GM21367 (cell line): ENCODE measurements at regions not wholly inside any gene's neighbourhood (a gene's known extent, or its start where the extent isn't known, plus 50 kb on each side); places are given as distances from the start of the nearest gene placed in this dataset.

Experiments used
- ATAC-seq: cut with Tn5 transposase; IDR thresholded peaks from one replicate; pipeline ENCODE4 v1.9.1; 2021; ENCODE audit not compliant: unreplicated experiment

DNA sequence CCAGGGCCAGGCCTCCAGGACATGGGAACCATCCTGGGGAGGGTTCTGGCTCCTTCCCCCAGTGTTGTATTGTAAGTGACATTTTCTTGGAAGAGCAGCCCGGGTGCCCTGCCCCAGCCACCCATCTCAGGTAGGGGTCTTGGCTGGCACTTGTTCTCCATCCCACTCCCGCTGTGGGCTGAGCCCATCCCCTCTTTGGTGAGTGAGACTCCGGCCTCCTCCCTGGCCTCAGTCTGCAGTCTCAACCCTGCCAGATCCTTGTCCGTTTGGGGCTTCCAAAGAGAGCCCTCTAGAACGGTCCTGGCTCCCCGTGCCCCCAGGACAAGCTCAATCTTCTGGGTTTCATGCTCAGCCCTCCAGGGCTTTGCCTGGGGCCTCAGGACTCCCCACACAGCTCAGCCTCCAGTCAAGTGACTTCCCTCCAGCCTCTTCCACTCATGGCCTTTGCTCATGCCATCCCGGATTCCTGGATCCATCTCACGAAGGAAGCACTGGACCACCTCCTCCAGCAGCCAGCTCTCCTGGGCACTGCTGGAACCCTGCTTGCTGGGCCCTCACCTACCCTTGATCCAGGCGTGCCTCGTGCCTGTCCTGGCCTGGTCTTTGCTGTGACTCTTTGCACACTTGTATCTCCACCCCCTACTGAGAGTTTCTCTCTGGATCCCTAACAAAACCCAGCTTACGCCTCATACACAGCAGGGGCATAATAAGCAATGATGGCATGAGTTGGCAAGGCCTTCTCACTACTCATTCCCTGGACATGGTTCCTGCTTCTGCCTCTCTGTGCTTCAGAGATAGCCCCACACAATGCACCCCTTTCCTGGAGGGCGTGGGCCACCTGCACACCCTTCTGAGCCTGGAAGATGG is 297.4 kb upstream of the RTL1 start:
- no peak for ATAC-seq

GRCh38 chr14:101201535-101202151 is 298.1 kb upstream of the RTL1 start:
- ATAC-seq = no peak

GRCh38 chr14:101202627-101203404 is 299.3 kb upstream of the RTL1 start:
- no peak for ATAC-seq

DNA sequence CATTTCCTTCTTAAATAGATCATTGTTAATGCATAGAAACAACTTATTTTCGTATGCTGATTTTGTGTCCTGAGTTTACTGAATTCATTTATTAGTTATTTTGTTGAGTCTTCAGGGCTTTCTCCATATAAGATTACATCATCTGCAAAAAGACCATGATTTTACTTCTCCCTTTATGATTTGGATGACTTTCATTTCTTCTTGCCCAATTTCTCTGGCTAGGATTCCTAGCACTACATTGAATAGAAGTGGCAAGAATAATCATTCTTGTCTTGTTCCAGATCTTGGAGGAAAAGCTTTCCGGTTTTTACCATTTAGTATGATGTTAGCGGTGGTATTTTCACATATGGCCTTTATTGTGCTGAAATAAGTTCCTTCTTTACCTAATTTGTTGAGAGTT is 303.0 kb upstream of the RTL1 start:
- ATAC-seq = no peak

- ATAC-seq = no peak
Measured at GRCh38 chr14:101207041-101207440, 303.5 kb upstream of the RTL1 start.

DNA sequence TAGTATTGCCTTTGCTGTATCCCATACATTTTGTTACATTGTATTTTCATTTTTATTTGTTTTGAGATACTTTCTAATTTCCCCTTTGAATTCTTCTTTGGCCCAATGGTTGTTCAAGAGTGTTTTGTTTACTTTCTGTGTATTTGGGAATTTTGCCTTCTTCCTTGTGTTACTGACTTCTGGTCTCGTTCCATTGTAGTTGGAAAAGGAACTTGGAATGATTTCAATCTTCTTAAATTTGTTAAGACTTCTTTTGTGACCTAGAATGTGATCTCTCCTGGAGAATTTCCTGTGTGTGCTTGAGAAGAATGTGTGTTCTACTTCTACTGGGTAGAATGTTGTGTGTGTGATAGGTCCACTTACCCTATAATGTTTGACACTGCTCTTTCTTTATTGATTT is 304.4 kb upstream of the RTL1 start:
- no peak for ATAC-seq

DNA sequence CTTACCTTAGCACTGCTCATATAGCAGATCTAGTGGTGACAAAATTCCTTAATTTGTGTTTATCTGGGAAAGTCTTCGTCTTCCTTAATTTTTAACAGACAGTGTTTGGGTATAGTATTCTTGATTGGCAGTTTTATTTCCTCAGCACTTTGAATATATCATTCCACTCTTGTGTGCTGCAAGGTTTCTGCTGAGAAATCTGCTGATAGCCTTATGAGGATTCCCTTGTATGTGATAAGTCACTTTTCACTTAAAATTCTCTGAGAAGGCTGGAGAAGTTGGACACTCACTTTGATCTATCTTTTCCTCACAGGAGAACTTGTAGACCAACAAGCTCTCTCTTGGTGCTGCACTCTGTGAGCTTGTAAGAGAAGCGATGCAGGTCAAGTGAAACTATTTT is 306.1 kb upstream of the RTL1 start:
- ATAC-seq = no peak

DNA sequence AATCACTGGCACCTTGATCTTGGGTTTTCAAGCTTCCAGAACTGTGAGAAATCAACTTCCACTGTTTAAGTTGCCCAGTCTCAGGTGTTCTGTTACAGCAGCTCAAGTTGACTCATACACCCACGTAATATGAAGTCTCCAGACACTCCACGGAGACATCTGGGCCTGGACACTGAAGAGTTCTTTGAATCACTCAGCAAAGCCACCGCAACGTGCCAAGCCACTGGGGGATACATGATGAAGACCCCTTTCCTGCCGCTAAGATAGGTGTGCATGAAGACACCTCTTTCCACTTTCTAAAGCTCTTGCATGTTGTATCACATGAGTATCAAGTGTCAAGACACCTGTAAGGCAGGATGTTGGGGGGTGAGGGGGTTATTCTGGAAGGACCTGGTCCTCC is 311.7 kb upstream of the RTL1 start:
- ATAC-seq = no peak

- no peak for ATAC-seq
Measured at GRCh38 chr14:101215927-101216326, 312.4 kb upstream of the RTL1 start.

DNA sequence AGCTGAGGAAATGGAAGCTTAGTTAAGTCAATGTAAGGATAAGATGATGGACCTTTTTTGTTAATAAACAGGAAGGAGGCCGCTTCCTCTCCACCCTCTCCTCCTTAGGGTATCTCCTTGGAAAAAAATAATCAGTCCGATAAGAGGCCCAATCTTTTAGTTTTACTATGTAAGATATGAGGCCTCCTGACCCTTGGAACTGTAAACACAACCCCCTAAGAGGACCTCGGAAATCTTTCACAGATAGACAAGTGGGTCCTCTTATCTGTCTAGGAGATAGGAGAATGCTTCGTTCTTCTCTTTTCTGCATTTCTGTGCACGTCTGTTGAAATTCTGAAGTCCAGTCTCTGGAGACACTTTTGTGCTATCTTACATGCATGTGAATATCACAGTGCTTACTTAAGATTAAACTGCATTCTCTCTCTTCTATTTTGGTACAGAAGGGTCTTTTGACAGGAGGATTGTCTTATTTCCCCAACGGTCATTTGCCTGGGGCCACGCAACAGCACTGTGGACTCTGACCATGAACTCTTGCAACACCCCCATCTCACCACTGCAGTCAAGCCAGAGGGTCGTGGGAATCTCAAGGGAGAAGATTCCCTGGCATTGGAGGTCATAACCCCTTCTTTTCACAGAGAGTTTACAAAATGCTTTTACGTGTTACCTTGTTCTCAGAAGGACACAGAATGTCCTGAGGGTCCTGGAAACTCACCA is 313.0 kb upstream of the RTL1 start:
- ATAC-seq = no peak

GRCh38 chr14:101217080-101217463 is 313.6 kb upstream of the RTL1 start:
- ATAC-seq = no peak

- ATAC-seq = no peak
Measured at GRCh38 chr14:101217616-101218371, 314.3 kb upstream of the RTL1 start.

DNA sequence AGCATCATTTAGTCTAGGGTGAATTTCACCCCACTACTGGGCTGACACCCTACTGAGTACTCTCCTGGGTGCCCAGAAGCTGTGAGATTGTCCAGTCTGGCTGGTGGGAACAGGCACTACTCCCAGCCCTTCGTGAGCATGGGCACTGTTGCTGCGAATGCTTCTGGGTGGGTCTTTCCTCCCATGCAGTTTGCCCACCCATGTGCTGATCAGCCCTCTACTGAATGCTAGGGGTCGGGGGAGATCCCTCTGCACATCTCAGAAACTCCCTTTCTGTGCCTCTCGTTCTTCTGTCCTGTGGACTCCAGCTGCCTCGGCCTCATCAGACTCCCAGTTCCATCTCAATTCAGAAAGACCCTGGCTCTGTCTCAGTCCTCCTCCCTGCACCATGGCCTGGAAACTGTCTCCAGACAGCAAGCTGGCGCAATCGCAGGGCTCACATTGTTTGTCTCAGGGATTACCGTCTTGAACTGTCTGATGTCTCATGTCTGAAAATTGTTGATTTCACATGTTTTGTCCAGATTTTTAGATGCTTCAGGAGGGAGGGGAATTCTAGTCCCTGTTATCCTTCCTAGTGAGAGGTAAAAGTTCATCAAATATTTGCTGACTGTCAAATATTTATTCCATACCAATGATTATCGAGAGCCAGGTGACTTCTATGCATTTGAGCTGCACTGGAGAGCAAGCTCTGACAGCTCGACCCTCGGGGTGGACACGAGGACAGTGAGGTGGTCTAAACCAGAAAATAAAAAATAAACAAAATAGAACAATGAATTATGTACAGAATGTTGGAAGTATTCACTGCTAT is 316.6 kb upstream of the RTL1 start:
- no peak for ATAC-seq

GRCh38 chr14:101220921-101221510 is 317.5 kb upstream of the RTL1 start:
- ATAC-seq = no peak

- no peak for ATAC-seq
Measured at GRCh38 chr14:101221549-101222160, 318.1 kb upstream of the RTL1 start.

DNA sequence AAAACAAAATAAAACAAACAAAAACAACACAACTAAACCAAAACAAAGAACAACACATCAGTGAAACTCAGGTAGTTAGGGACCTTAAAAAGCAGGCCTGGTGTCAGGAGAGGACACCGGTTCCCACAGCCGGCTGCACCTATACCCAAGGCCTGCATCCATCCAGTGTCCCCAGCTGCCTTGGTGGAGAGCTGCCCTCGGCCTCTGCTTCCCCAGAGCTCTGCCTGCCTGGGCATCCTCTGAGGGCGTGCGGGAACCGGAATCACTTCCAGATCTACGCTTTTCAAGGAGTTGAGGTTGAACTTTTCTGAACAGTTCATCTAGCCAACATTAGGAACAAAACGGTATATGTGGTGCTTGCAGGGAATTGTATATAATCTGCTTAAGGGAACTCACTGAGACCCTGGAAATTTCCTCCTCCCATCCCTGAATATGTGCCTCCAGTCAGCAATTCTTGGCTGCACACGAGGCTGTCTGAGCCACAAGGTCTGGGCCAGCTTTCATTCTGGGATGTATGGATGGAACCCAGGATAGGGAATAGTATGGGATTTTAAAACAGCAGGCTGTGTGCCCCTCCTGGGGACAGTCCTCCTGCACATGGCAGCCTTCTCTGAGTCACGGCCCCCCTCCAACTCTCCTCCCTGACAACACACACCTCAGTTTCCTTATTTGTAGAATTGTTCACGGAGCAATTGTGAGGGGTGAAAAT is 319.0 kb upstream of the RTL1 start:
- no peak for ATAC-seq

DNA sequence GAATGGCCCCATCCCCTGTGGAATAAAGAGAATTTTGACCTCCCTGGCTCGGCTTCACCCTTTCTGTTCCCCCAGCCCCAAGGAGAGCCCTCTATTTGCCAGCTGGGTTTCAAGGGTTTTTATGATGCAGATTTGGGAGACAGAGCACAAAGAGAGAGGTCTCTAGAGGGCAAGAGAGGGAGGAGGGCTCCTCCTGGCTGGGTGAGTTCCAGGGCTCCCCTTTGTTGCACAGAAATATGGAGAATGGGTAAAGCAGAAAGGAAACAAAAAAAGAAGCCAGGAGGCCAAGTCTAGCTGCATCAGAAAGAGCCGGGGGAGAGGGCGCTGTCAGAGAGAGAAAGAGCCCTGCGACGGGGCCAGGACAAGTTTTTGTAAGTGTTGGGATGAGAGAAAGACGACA is 319.6 kb upstream of the RTL1 start:
- no peak for ATAC-seq

DNA sequence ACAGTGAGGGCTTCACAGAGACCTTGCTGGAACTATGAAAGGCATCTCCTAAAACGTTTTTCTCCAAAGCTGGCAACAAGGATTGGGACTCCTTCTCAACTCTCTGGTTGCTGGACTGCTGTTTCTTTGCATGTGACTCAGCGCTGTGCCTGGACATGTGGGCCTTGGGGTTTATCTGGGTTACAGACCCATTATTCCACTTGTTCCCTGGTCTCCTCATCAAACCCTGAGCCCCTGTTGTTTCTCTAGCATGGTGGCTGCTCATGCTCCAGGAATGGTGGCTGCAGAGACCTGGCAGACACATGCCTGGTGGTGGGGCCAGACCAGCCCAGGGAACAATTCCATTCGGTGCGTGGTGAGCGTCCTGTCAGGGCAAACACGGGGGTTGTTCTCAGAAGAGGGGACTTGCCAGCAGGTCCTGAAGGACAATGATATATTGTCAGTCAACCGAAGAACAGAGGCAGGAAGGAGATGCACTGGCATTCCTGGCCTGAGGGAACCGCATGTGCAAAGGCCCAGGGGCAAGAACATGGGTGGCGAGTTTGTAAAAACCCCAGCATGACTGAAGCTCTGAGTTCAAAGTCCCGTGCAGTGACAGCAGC is 320.1 kb upstream of the RTL1 start:
- ATAC-seq = no peak
